HG03196 (cell line): ENCODE measurements at regions not wholly inside any gene's neighbourhood (a gene's known extent, or its start where the extent isn't known, plus 50 kb on each side); places are given as distances from the start of the nearest gene placed in this dataset.

Experiments used
- ATAC-seq: cut with Tn5 transposase; IDR thresholded peaks from one replicate; pipeline ENCODE4 v1.9.1; 2021; ENCODE audit not compliant: unreplicated experiment

- ATAC-seq, result no peak
Measured at GRCh38 chr2:71878626-71879508, 268.8 kb downstream of the CYP26B1 start.

- no peak for ATAC-seq
Measured at GRCh38 chr2:71877636-71878035, 270.0 kb downstream of the CYP26B1 start.

GRCh38 chr2:71876542-71877451 lies 270.9 kb downstream of the CYP26B1 start:
- no peak for ATAC-seq

- ATAC-seq, result no peak
Measured at GRCh38 chr2:71872466-71873051, 275.1 kb downstream of the CYP26B1 start.

- ATAC-seq, result no peak
Measured at GRCh38 chr2:71865391-71865965, 282.2 kb downstream of the CYP26B1 start.

- ATAC-seq, result no peak
Measured at GRCh38 chr2:71864085-71864484, 283.6 kb downstream of the CYP26B1 start.

- no peak for ATAC-seq
Measured at GRCh38 chr2:71863396-71863795, 284.3 kb downstream of the CYP26B1 start.

GRCh38 chr2:71862921-71863320 lies 284.7 kb downstream of the CYP26B1 start:
- ATAC-seq, result no peak

GRCh38 chr2:71861186-71862160 lies 286.2 kb downstream of the CYP26B1 start:
- no peak for ATAC-seq

GRCh38 chr2:71860381-71860926 lies 287.2 kb downstream of the CYP26B1 start:
- no peak for ATAC-seq

GRCh38 chr2:71859211-71859847 lies 288.3 kb downstream of the CYP26B1 start:
- no peak for ATAC-seq

- no peak for ATAC-seq
Measured at GRCh38 chr2:71858071-71858470, 289.6 kb downstream of the CYP26B1 start.

- ATAC-seq, result no peak
Measured at GRCh38 chr2:71857636-71858035, 290.0 kb downstream of the CYP26B1 start.

GRCh38 chr2:71856773-71857525 lies 290.7 kb downstream of the CYP26B1 start:
- ATAC-seq, result no peak

- ATAC-seq, result no peak
Measured at GRCh38 chr2:71853858-71854257, 293.8 kb downstream of the CYP26B1 start.

- ATAC-seq, result no peak
Measured at GRCh38 chr2:71852141-71852711, 295.4 kb downstream of the CYP26B1 start.

GRCh38 chr2:71851094-71851750 lies 296.4 kb downstream of the CYP26B1 start:
- no peak for ATAC-seq
